C4-2B (cell line): ENCODE measurements at regions not wholly inside any gene's neighbourhood (a gene's known extent, or its start where the extent isn't known, plus 50 kb on each side); places are given as distances from the start of the nearest gene placed in this dataset.

Experiments
- CTCF ChIP-seq: fragments of 450-650 bp; conservative IDR thresholded peaks from 2 replicates; pipeline ENCODE4 v1.5.1; 2017; ENCODE audit warnings: mild to moderate bottlenecking
- ZFX ChIP-seq: fragments of 450-650 bp; IDR thresholded peaks from 2 replicates; pipeline ENCODE4 v1.6.1; 2017

DNA sequence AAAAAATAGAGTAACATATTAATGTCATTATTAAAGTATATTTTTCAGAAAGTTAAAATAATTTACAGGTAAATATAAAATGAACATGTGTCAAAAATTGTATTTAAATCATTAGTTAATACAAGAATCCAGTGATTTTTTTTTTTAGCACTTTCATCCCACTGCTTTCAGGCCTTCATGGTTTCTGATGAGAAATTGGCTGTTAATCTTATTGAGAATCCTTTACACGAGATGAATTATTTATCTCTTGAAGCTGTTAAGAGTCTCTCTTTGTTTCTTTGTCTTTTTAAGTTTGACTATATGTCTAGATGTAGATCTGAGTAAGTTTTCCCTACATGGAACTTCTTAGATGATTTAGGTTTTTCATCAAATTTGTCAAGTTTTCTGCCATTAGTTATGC lies 578.5 kb upstream of the KCND2 start:
- TF ChIP-seq CTCF = no peak
- TF ChIP-seq ZFX = no peak
